Endometrium (tissue), 2 donors: ENCODE measurements at regions not wholly inside any gene's neighbourhood (a gene's known extent, or its start where the extent isn't known, plus 50 kb on each side); places are given as distances from the start of the nearest gene placed in this dataset.
"Not testable (repeated sequence)": the region's sequence is repeated elsewhere in the genome, so short reads cannot be mapped to it uniquely, and the experiment has no call there.

Experiments used
- FAIRE-seq: peaks from 2 replicates; lab custom pipeline; 2012; peaks lifted over from hg19 to GRCh38; lab: Jason Lieb, UNC
- donor health status: control.
- donor health status: control.

DNA sequence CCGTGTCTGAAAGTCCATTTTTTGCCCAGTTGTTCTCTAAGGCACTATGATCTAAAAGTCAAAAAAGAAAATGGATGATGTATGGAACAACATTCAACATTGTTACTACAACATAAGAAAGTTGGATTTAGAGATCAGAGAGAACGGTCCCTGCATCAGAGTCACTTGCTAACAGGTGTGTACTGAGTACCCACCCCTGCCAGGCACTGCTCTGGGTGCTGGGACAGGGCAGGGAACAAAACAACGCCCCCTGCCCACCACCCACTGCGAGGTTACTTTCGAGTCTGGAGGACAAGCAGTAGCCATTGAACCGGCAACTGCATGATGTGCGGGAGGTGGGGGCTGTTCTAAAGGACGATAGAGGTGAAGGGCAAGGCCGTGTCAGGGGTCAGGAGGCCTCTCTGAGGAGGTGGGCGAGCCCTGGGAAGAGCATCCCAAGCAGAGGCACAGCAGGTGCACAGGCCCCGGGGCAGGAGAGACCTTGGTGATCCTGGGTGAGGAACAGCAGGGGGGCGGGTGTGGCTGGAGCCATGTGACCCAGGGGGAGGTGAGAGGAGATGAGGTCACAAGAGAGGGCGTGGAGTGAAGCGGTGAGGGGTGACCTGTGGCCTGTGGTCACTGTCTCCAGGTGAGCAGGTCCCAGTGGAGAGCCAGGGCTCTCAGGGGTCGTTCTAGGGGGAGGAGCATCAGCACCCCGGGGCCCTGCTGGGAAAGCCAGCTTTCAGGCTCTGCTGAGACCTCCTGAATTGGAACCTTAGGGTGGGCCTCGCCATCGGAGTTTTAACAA lies 197.5 kb upstream of the SULF2 start:
- FAIRE-seq: no peak

DNA sequence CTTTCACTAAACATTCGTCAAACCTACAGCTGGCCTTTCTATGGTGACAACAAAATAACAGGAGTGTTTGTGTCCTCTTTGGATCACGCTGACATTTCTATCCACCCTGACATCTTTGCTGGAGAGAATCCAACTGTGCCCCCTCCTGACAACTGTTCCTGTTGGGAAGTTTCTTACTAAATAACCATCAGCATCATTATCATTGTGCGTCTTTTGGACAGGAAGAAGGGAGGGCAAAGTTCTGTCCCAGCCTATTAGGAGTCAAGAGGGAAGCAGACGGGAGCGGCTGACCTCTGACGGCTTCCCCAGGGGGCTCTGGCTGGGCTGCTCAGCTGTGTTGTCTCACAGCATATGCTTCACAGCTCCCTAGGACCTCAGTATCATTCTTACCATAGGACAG lies 195.9 kb upstream of the SULF2 start:
- no peak for FAIRE-seq

DNA sequence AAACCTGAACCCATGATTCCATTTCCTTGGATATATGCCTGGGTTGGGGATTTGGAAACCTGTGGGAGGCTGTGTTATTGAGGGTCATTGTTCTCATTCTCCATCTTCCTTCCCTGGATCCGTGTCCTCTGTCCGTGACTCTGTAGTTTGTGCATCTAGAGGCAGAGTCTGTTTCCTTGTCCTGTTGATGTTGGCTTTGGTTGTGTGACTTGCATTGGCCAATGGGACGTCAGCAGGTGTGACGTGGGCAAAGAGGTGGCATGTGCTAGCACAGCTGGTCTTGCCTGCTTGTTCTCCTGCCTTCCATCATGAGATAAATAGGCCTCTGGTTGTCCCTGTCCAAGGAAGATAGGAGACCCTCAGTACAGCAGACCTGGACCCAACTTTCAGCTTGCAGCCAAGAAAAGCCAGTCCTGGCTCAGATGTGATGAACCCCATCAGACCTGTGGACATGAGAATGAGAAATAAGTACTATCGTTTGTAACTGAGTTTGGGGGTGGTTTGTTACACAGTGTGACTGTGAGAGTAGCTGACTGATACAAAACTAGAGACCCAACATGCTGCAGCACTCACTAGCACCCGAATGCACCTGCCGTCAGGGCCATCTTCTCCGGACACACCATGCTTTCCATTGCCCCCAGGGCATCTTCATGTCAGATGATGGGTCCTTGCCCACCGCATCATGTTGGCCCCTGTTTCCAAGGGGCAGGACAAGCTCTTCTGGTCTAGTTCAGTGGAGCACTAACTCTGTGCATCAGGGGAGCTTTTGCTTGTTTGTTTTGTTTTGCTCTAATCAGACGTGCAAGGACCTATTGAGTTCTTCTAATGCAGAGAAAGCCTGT lies 195.3 kb upstream of the SULF2 start:
- no peak for FAIRE-seq

DNA sequence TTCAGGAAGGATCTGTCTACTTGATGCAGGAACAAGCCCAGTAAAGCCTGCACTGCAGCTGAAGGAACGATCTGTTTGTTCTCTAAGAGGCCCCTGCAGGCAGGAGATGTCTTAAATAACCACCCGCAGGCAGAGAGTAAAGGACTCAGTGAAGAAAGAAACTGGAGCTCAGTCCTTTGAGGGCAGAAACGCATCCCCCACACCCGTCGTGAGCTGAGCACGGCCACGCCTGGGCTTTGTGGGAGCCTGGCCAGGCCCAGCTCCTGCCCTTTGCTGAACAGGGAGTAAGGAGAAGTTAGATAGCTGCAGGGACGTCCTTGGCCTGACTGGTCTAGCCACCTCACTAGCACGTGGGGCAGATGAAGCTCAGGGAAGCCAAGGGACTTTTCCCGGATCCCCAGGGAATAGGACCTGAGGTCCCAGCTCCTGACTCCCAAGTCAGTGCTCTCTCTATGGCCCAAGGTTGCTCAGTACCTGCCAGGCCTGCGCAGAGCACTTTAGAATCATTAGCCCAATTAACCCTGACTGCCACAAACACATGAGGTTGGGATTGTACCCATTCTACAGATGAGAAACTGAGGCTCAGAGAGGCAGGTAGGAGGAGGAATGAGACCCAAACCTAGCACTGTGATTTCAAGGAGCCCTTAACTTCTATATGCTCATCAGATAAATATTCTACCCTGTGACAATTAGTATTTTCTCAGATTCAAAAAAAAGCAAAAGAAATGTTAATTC lies 194.2 kb upstream of the SULF2 start:
- not testable (repeated sequence) for FAIRE-seq

DNA sequence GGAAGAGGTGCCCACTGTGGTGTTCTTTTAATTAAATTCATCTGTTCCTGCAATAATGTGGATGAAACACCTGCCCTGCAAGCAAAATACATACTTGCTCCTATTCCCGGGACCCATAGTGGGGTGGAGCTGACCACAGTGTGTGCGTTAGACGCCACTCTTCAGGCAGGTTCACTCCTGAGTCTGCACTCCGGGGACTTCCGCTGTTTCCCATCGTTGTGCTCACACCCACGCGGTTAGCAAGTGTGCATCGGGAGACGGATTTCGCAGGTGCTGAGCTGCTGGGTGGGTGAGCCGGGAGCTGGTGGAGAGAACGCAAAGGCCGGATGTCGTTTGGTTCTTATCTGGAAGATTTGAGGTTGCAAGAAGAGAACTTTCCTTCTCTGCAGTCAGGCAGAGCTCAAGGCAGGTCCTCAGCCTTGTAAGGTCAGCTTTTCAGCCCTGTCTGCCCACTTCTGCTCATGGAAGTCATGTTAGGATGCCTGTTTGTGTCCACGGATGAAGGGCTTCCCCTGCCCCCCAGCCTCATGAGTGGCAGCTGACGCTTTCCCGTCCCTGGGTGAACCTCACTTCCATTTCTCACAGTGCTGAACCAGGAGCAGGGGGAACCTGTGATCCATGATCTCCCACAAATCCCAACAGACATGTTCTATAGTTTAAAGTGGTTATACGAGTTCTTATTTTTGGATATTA lies 193.3 kb upstream of the SULF2 start:
- not testable (repeated sequence) for FAIRE-seq

DNA sequence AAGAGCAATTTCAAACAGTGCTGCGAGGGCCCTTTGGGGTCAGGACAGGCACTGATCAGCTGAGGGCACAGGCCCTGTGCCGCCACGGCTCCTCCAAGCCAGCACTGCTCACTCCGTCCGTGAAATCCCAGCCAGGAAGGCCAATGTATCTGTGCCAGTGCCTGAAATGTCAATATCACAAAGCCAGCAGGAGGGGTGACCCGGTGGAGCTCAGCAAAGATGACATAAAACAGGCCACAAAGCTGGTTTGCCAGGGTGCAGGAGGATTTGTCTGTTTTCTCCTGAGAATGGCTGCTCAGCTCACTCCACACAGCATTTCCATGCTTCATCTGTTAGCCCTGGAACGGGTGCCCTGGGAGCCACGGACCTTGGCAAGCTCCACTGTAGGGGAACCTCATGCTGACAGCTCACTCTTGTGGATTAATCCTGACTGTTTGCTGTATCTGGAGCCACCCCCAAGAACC lies 192.5 kb upstream of the SULF2 start:
- not testable (repeated sequence) for FAIRE-seq

DNA sequence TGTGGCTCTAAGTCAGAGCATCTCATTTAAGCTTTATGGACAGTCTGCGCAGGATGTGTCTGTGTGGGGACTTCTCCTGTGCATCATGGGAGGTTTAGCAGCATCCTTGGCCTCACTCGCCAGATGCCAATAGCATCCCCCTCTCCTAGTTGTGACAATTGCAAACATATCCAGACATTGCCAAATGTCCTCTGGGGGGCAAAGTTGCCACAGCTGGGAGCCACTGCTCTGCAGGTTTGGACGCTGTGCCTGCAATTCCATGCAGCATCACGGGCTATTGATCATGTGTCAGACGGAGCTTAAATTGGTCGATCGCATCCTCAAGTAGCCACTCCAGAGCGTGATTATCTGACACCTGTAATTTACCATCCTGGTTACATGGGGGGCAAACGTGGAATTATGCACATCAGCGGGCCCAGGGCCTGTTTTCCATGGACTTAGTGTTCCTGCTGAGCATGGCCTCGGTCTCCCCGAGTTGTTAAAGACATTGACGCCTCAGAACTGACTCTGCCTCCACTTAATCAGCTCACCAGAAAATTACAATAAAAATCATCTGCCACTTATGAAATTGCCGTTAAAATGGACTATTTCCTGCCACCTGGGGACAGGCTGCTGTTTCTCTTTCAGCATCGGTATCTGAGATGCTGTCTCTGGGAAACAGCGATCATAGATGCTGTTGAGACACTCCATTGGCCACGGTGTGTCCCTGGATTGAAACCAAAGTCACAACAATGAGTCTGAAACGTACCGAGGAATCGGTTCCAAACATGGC lies 191.9 kb upstream of the SULF2 start:
- not testable (repeated sequence) for FAIRE-seq

DNA sequence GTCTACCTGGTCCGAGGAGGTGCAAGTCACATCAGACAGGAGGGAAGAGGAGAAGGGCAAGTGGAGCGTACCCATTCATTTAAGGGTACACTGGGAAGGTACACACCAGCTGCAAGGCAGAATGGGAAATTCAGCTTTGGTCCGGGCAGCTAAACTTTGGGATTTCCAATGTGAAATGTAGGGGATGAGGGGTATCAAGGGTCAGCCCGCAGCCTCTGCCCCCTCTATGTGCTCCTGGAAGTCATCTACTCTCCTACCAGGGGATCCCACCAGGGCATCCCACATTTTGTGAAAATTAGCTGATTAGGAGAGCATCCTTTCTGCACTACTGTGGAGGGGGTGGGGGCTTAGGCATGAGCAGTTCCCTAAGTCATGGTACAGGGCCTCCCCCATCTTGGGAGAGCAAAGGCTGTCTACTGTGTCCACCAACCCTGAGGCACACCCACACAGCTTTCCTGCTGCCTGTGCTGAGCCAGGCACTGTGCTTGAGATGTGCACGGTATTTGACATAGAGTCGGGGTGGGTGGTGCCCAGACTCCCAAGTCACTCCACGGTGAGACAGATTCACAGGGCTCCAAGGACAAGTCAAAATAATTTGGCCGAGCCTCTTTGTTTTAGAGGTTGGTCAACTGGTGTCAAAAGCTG lies 189.1 kb upstream of the SULF2 start:
- FAIRE-seq: no peak

DNA sequence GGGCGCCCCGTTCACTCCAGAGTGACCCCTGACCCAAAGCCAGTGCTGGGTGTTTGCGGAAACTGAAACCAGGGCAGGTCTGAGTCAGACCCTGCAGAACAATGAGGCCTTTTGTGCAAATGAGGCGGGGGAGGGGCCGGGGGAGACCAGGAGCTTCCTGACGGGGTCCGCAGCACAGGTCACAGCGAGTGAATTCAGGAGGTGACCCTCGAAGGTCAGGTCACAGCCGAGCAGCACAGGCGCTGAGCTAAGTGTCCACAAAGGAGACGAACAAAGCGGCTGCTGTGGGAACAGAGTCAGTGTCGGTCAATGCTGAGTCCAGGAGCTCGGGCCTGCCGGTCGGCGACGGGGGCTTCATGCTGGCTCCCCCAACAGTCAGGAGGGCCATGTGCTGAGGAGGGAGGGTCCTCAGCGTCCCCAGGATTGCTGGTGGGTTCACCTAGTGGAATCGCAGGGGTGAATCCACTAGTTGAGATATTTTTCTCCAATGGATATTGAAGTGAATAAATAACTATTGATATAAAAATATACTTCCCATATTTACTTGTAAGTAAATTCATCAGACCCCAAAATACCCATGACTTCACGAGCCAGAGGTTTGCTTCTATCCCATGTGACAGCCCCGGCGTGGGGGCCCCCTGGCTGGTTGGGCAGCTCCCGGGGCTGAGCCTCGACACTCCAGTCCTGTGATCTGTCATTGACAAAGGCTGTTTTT lies 188.4 kb upstream of the SULF2 start:
- no peak for FAIRE-seq

DNA sequence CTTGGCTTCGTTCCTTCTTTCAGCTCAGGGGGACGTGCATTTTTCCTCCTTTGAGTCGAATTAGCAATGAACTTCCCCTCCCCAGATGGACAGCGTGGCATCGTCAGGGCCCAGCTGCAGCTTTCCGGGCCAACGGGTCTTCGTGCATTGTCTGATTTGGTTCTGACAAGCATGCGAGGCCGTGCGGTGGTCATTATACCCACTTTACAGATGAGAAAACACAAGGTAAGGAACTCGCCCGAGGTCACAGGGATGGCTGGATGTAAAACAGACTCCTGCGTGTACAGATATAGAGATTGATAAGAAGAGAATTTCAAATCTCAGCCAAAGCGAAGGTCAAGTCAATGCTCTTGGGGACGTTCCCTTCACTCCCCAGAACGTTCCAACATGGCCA lies 187.6 kb upstream of the SULF2 start:
- no peak for FAIRE-seq

DNA sequence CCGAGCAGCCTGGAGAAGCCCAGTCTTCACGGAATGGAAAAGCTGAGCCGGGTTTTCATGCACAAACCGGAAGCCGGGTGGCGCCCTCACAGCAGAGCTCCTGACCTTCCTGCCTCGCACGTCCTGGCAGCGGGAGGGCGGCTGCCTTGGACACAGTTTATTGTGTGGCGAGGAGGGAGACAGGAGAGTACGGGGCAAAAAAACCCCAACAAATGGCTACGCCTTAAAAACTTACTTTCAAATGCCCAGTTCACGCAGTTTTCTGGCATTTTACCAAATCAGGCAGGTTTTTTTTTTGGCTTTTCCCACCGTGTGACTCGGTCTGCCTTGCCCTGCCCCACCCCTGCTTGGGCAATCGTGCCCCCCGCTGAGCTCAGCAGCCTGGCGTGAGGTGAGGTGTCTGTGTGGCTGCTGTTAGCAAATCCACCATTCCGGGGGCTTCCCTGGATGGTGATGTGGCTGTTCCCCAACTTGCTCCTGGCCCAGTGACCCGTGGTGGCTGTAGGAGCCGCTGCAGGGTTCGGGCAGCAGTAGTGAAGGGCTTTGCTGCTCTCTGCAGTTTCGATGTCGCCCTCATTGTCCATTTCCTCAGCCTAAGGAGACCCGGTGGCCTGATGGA lies 187.1 kb upstream of the SULF2 start:
- not testable (repeated sequence) for FAIRE-seq

DNA sequence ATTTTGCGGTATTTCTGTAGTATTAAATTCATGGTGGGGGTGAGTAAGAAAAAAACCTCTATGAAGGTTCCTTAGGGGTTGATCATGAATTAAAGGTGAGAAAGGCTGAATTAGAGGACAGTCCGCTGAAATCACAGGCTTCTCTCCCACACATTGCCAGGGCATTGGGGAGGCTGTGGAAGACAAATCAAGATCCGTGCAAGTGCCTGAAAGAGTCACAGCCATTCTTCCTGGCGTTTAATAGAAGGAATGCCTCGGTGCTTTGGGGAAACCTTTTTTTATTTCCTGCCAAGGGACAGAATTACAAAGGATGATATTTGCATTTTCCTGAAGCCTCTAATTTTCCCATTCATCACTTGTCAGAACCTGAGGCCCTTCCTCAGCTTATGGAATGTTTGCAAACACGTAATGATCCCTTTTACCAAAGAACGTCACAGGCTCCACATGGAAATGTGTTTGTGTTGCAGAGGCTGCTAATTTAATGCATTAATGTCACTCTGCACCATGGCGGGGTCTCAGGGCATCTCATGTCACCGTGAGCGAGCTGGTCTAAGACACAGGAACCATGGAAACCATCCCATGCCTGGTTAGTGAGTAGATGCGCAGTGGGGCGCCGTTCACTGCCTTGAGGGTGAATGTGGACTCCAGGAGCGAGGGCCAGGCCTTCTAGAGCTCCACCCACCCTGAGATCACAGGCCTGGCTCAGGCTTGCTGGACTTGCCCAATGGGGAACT lies 185.9 kb upstream of the SULF2 start:
- no peak for FAIRE-seq

DNA sequence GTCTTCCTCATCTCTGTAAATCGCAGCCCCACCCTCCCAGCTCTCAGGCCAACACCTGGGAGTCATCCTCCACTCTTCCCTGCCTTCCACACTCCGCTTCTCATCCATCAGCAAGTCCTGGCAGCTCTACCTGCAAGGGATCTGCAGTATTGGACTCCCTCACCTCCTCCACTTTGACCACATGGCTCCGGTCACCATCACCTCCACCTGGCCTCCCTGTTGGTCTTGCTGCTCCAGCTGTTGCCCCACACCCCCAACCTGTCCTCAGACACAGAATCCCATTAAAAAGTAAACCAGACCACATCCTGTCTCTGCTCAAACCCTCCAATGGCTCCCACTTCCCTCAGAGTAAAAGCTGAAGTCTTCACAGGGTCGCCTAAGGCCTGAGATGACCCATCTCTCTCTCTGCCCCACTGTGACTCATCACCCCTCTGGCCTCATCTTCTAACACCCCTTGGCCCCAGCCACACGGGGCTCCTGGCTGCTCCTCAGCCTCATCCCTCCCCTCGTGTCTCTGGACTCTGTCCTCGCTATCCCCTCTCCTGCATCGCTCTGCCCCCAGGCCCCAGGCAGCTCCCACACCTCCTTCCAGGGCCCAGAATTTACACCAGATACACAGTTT lies 185.1 kb upstream of the SULF2 start:
- no peak for FAIRE-seq

DNA sequence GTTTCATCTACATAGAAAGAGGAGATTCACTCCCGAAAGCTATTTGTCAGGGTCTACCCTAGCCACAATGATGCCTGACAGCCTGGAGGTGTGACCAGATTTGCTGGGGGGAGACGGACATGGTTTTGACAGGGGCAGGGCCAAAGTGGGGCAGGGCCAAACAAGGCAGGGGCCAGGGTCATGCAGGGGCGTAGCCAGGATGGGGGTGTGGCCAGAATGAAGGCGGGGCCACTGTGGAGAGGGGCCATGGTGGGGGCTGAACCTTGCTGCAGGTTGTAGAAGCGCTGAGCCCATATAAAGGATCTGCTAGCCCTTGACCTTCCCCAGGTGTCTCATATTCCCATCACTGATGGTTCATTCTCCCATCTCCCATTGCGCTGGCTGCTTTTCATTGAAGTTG lies 184.1 kb upstream of the SULF2 start:
- FAIRE-seq: no peak

DNA sequence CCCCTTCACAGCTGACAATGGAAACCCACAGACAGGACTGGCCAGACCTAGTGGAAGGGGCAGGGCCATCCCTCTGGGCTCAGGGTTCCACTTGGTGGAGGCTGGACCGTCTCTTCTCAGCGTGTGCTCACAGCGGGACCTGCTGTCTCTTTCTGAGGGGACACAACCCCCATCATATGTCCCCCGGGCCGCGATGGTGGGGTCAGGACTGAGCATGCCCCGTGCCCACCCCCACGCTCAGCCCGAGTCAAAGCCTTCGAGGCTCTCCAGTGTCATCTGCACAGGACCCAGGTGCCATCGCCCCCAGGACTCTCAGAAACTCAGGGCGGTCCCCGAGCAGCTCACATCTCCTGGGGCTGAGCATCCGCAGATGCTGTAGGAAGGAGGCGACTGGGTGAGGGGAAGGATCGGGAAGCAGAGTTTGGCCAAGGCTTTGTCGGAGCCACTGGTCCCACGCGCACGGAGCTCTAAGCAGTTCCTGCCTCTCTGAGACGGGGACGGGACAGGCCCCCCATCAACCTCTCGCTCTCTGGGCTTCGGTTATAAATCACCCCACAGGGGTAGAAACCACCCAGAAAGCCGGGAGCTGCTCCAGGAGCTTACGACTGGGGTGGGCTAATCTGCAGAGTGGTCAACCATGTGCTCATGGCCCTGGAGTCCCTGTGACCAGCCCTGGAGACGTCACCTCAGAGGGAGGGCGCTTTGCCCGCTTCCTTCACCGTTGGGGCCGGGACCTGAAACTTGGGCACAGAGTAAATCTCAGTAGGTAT lies 183.4 kb upstream of the SULF2 start:
- FAIRE-seq: no peak

DNA sequence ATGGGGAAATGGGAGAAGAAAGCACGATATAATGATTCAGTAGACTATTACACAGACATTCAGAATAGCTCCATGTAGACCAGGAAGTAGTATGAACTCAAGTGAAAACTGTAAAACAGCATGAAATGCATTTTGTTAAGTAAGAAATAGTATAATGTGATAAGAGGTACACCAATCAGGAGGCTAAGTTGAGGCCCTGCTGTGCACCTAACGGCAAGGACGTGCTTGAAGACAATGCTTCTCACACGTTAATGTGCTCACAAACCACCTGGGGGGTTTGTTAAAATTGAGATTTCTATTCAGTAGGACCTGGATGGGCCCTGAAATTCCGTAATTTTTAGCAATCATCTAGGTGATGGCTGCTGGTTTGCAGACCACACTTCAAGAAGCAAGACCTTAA lies 178.9 kb upstream of the SULF2 start:
- no peak for FAIRE-seq

DNA sequence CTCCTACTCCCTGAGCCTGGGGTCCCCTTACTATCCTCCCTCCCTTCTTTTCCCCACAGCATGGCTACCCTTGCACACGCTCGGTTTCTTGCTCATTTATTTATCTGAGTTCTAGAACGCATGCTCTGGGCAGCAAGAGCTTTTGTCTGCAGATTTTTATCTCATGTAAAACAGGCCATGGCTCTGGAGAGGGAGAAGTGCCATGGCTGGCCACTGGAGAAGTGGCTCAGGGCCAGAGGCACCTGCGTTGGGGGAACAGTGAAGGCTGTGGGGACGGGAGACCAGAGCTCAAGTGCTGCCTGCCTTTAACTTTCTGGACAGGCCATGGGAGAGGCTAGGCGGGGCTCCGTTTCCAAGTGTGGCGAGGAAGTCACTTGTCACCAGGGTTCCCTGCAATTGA lies 177.7 kb upstream of the SULF2 start:
- FAIRE-seq: no peak
